ENCODE measurements at regions not wholly inside any gene's neighbourhood (a gene's known extent, or its start where the extent isn't known, plus 50 kb on each side); places are given as distances from the start of the nearest gene placed in this dataset.

GRCh38 chr10:118491055-118491454, 104.4 kb downstream of the PRLHR start:
- Histone ChIP-seq H3F3A (ENCODE audit: insufficient read depth, low read depth) (no peaks in the 10 kb centered on the region), H3K27me3 (ENCODE audit: insufficient read depth, low read depth) (no peaks in the 10 kb centered on the region), H2AFZ (no peak overlapping the region), H4K20me1 (ENCODE audit: insufficient read depth) (no peaks in the 10 kb centered on the region), H3K4me2 (no peak overlapping the region), H3K27ac (no peak overlapping the region), H3K9me3 (ENCODE audit: insufficient read depth, low read depth) (0 out of 2 replicates have a peak, but pooled peaks cover 4% of the 10 kb centered on the region), H3K4me1 (replicated peaks; ENCODE audit: insufficient read depth) (no peaks in the 10 kb centered on the region), H3K4me3 (no peak overlapping the region), H3K79me2 (ENCODE audit: low read depth) (no peaks in the 10 kb centered on the region), H3K9me2 (ENCODE audit: insufficient read depth) (no peaks in the 10 kb centered on the region), H3K36me3 (ENCODE audit: low read depth) (no peaks in the 10 kb centered on the region)
- ChIA-PET CTCF (no interaction called here), POLR2A (ENCODE audit: unreplicated experiment) (no interaction called here)
- no peak for TF ChIP-seq CTCF (conservative IDR thresholded peaks at IDR 0.05)
- TF ChIP-seq EZH2 (IDR thresholded peaks at IDR 0.05; ENCODE audit: low read depth) = no peak
- intact Hi-C loops (cut with micrococcal nuclease; ENCODE audit: unreplicated experiment) = no loop called here
- no peak for DNase-seq
- BruUV-seq (replicated peaks) = no TSS peak

GRCh38 chr10:118488710-118489497, 106.5 kb downstream of the PRLHR start:
- ChIA-PET CTCF (no interaction called here), POLR2A (ENCODE audit: unreplicated experiment) (no interaction called here)
- H3K9me2 ChIP-seq (ENCODE audit: insufficient read depth) = no peaks in the 10 kb centered on the region
- 0 out of 2 replicates have a peak, but pooled peaks cover 4% of the 10 kb centered on the region for H3K9me3 ChIP-seq (ENCODE audit: insufficient read depth, low read depth)
- no peak for TF ChIP-seq EZH2 (IDR thresholded peaks at IDR 0.05; ENCODE audit: low read depth)
- no peak for TF ChIP-seq CTCF (conservative IDR thresholded peaks at IDR 0.05)
- H3K79me2 ChIP-seq (ENCODE audit: low read depth) = no peaks in the 10 kb centered on the region
- no peak overlapping the region for H2AFZ ChIP-seq
- H3K4me3 ChIP-seq = no peak overlapping the region
- no peaks in the 10 kb centered on the region for H3F3A ChIP-seq (ENCODE audit: insufficient read depth, low read depth)
- no peak for DNase-seq
- no TSS peak for BruUV-seq (replicated peaks)
- intact Hi-C loops (cut with micrococcal nuclease; ENCODE audit: unreplicated experiment) = no loop called here
- H3K27ac ChIP-seq = no peak overlapping the region
- no peaks in the 10 kb centered on the region for H3K36me3 ChIP-seq (ENCODE audit: low read depth)
- no peaks in the 10 kb centered on the region for H4K20me1 ChIP-seq (ENCODE audit: insufficient read depth)
- H3K27me3 ChIP-seq (ENCODE audit: insufficient read depth, low read depth) = no peaks in the 10 kb centered on the region
- H3K4me2 ChIP-seq = no peak overlapping the region
- no peaks in the 10 kb centered on the region for H3K4me1 ChIP-seq (replicated peaks; ENCODE audit: insufficient read depth)

GRCh38 chr10:118485641-118486040, 109.8 kb downstream of the PRLHR start:
- Histone ChIP-seq H3K79me2 (ENCODE audit: low read depth) (no peaks in the 10 kb centered on the region), H3K36me3 (ENCODE audit: low read depth) (no peaks in the 10 kb centered on the region), H3K4me3 (no peak overlapping the region), H3K27ac (no peak overlapping the region), H3K9me3 (ENCODE audit: insufficient read depth, low read depth) (0 out of 2 replicates have a peak, but pooled peaks cover 4% of the 10 kb centered on the region), H4K20me1 (ENCODE audit: insufficient read depth) (no peaks in the 10 kb centered on the region), H3K4me2 (no peak overlapping the region), H3K9me2 (ENCODE audit: insufficient read depth) (no peaks in the 10 kb centered on the region), H3K4me1 (replicated peaks; ENCODE audit: insufficient read depth) (no peaks in the 10 kb centered on the region), H2AFZ (no peak overlapping the region), H3K27me3 (ENCODE audit: insufficient read depth, low read depth) (no peaks in the 10 kb centered on the region), H3F3A (ENCODE audit: insufficient read depth, low read depth) (no peaks in the 10 kb centered on the region)
- BruUV-seq (replicated peaks) = no TSS peak
- intact Hi-C loops (cut with micrococcal nuclease; ENCODE audit: unreplicated experiment) = no loop called here
- TF ChIP-seq EZH2 (IDR thresholded peaks at IDR 0.05; ENCODE audit: low read depth) (no peak), CTCF (conservative IDR thresholded peaks at IDR 0.05) (no peak)
- ChIA-PET POLR2A (ENCODE audit: unreplicated experiment) (no interaction called here), CTCF (no interaction called here)
- no peak for DNase-seq
